SHP77 (cell line): ENCODE measurements at regions not wholly inside any gene's neighbourhood (a gene's known extent, or its start where the extent isn't known, plus 50 kb on each side); places are given as distances from the start of the nearest gene placed in this dataset.
"Not testable (repeated sequence)": the region's sequence is repeated elsewhere in the genome, so short reads cannot be mapped to it uniquely, and the experiment has no call there.

ENCODE experiments used
- DNase-seq, 2 experiments: peaks; one replicate each; lab custom pipeline; 2025; lab: John Stamatoyannopoulos, UW

- DNase-seq = no peak
Measured at GRCh38 chr14:23831596-23831995, 122.0 kb upstream of the DHRS4 start.

GRCh38 chr14:23861666-23862065 lies 91.9 kb upstream of the DHRS4 start:
- DNase-seq = no peak

- no peak for DNase-seq
Measured at GRCh38 chr14:23862513-23862912, 91.1 kb upstream of the DHRS4 start.

- no peak for DNase-seq
Measured at GRCh38 chr14:23863836-23864235, 89.7 kb upstream of the DHRS4 start.

GRCh38 chr14:23864259-23864658 lies 89.3 kb upstream of the DHRS4 start:
- no peak for DNase-seq

- peak; percentile 53 to 68 for DNase-seq
Measured at GRCh38 chr14:23864861-23865260, 88.7 kb upstream of the DHRS4 start.

GRCh38 chr14:23865502-23865901 lies 88.1 kb upstream of the DHRS4 start:
- peak in 1 of 2 experiments; percentile 22 for DNase-seq

GRCh38 chr14:23866269-23866668 lies 87.3 kb upstream of the DHRS4 start:
- DNase-seq = no peak

- no peak for DNase-seq
Measured at GRCh38 chr14:23869078-23869719, 84.4 kb upstream of the DHRS4 start.

GRCh38 chr14:23876160-23876750 lies 77.3 kb upstream of the DHRS4 start:
- DNase-seq = no peak

- DNase-seq = no peak
Measured at GRCh38 chr14:23877111-23877510, 76.5 kb upstream of the DHRS4 start.

- no peak for DNase-seq
Measured at GRCh38 chr14:23877538-23878180, 75.9 kb upstream of the DHRS4 start.

- no peak for DNase-seq
Measured at GRCh38 chr14:23881282-23881681, 72.3 kb upstream of the DHRS4 start.

GRCh38 chr14:23883684-23884540 lies 69.7 kb upstream of the DHRS4 start:
- no peak for DNase-seq

- DNase-seq = no peak
Measured at GRCh38 chr14:23884541-23884904, 69.0 kb upstream of the DHRS4 start.

GRCh38 chr14:23887536-23887935 lies 66.0 kb upstream of the DHRS4 start:
- DNase-seq = no peak

- DNase-seq = not testable (repeated sequence)
Measured at GRCh38 chr14:23891717-23892116, 61.9 kb upstream of the DHRS4 start.

GRCh38 chr14:23892289-23892688 lies 61.3 kb upstream of the DHRS4 start:
- not testable (repeated sequence) for DNase-seq

- no peak for DNase-seq
Measured at GRCh38 chr14:23894362-23895052, 59.1 kb upstream of the DHRS4 start.

- DNase-seq = no peak
Measured at GRCh38 chr14:23895053-23895419, 58.5 kb upstream of the DHRS4 start.

- DNase-seq = no peak
Measured at GRCh38 chr14:23895480-23895879, 58.1 kb upstream of the DHRS4 start.

GRCh38 chr14:23896609-23897153 lies 56.9 kb upstream of the DHRS4 start:
- no peak for DNase-seq
